Epithelial cell of esophagus (primary cell): ENCODE measurements at regions not wholly inside any gene's neighbourhood (a gene's known extent, or its start where the extent isn't known, plus 50 kb on each side); places are given as distances from the start of the nearest gene placed in this dataset.

Source experiments
- DNase-seq: peaks from one replicate; pipeline ENCODE4 v3.0.0; 2010; ENCODE audit warnings: low read depth
- H3K4me3 ChIP-seq: 2 replicates; pipeline ENCODE4 v1.5.1; 2011; ENCODE audit warnings: mild to moderate bottlenecking, low read length, control low read depth
- CTCF ChIP-seq: IDR thresholded peaks from 2 replicates; pipeline ENCODE4 v1.5.1; 2011; ENCODE audit warnings: low read depth, mild to moderate bottlenecking, low read length, control low read depth, inconsistent platforms; ENCODE audit not compliant: insufficient read depth; ENCODE audit errors: missing control alignments

- no peak for DNase-seq
- no peak overlapping the region for H3K4me3 ChIP-seq
- no peak for TF ChIP-seq CTCF
Measured at GRCh38 chr9:108213511-108213910, 642.3 kb downstream of the ACTL7B start.

DNA sequence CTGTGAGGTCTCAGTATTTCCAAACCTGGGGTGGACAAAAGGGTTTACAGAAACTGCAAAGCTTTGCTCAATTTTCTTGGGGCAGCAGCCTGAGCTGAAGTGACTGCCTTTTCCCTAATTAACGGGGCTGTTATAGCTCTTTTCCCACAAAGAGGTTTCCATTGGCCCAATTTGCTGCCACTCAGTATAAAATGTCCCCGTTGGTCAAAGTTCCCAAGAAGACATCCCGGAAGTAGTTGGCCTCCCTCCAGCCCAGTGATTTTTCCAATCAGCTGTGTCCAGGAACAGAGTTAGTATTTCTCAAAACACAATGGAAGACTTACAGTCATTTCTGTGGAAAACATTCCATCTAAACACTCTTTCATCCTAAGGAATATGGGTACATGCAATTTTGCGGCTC lies 643.6 kb downstream of the ACTL7B start:
- no peak for DNase-seq
- TF ChIP-seq CTCF = no peak
- no peak overlapping the region for H3K4me3 ChIP-seq

DNA sequence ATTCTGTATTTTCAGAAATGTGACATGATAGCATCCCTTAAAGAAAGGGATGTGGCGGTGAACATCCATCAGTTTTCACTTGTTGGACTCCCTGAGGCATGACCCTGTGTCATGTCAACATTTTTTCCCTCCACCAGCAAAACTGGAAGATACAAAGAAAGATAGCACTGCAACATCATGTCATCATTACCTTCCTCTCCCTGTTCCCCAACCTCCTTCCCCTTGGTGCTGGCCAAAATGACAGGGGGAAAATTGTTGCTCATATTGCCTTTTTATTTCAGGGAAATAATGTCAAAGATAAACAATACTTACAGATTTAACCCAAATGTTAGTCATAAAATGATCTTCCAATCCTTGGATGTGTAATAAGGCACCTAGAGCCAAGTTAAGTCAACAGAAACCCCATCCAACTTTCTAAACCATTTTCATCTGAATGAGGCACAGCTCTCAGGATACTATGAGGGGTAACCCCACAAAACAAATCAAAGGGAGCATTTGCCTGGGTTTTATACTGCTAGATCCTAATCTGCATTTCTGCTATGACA lies 644.3 kb downstream of the ACTL7B start:
- DNase-seq = no peak
- no peak overlapping the region for H3K4me3 ChIP-seq
- no peak for TF ChIP-seq CTCF

- no peak for DNase-seq
- TF ChIP-seq CTCF = no peak
- no peak overlapping the region for H3K4me3 ChIP-seq
Measured at GRCh38 chr9:108209132-108209685, 646.6 kb downstream of the ACTL7B start.

DNA sequence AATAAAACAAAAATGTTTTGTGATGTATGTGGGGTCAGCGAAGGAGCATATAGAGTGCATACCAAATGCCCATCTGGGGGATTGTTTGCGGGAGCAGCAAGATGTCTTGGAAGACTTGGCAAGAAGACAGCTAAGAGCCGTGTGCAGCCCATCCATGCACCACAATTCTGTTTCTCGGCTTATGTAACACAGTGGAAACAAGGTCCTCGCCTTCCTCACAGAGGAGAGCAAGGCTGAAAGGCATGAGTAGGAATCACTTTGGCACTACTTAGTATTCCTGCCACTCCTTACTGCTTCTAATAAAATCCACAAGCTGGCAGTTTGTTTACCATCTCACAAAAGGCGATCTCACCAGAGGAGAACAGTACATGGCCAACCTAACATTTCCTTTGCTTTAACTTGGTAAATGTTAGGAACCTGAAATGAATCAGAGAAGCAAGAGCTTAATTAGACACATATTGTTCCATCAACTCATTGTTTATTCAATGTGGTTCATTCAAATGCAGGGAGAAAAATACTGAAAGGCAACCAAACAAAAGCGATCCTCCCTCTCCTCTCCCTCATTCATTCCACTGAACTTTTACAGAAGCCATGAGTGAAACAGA lies 648.1 kb downstream of the ACTL7B start:
- TF ChIP-seq CTCF = no peak
- no peak for DNase-seq
- H3K4me3 ChIP-seq = no peak overlapping the region

DNA sequence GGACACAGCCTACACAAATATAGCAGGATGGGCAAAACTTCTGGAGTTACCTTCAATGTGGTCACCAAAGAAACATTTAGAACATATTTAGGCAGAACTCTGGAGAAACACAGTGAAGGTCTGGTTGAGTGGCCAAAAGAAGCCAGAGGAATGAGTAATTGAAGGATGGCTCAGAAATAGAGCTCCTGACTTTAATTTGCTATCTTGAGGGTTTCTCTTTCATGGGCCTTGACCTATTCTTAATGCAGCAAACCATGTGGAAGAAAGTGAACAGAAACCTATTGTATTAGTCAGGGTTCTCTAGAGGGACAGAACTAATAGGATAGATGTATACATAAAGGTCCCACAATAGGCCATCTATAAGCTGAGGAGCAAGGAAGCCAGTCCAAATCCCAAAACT lies 650.5 kb downstream of the ACTL7B start:
- TF ChIP-seq CTCF = no peak
- no peak overlapping the region for H3K4me3 ChIP-seq
- no peak for DNase-seq

GRCh38 chr9:108197899-108198298 lies 657.9 kb downstream of the ACTL7B start:
- TF ChIP-seq CTCF = no peak
- no peak overlapping the region for H3K4me3 ChIP-seq
- DNase-seq = no peak
